ENCODE measurements at regions not wholly inside any gene's neighbourhood (a gene's known extent, or its start where the extent isn't known, plus 50 kb on each side); places are given as distances from the start of the nearest gene placed in this dataset.
"Not testable (repeated sequence)": the region's sequence is repeated elsewhere in the genome, so short reads cannot be mapped to it uniquely, and the experiment has no call there.

GRCh38 chr11:21987261-21987660 is 205.6 kb upstream of the ANO5 start:
- no peak overlapping the region for H3K27ac Mint-ChIP-seq
- no peaks in the 10 kb centered on the region for H3K79me2 ChIP-seq (ENCODE audit: insufficient read depth, low read length)
- no peak overlapping the region for H3K4me3 Mint-ChIP-seq
- TF ChIP-seq, protein P1, sequence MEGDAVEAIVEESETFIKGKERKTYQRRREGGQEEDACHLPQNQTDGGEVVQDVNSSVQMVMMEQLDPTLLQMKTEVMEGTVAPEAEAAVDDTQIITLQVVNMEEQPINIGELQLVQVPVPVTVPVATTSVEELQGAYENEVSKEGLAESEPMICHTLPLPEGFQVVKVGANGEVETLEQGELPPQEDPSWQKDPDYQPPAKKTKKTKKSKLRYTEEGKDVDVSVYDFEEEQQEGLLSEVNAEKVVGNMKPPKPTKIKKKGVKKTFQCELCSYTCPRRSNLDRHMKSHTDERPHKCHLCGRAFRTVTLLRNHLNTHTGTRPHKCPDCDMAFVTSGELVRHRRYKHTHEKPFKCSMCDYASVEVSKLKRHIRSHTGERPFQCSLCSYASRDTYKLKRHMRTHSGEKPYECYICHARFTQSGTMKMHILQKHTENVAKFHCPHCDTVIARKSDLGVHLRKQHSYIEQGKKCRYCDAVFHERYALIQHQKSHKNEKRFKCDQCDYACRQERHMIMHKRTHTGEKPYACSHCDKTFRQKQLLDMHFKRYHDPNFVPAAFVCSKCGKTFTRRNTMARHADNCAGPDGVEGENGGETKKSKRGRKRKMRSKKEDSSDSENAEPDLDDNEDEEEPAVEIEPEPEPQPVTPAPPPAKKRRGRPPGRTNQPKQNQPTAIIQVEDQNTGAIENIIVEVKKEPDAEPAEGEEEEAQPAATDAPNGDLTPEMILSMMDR (IDR thresholded peaks at IDR 0.05), result no peak
- no peak overlapping the region for H3K9ac ChIP-seq (ENCODE audit: insufficient read depth, low read length, poor library complexity, severe bottlenecking)
- no peak overlapping the region for H3K4me2 ChIP-seq (replicated peaks; ENCODE audit: extremely low read depth, low read length, poor library complexity, severe bottlenecking)
- H3K9me3 ChIP-seq (replicated peaks in 1 of 2; ENCODE audit: control insufficient read depth in 1 of 2, insufficient read depth in 1 of 2, low read length in 2 of 2), result no peaks in the 10 kb centered on the region
- no peaks in the 10 kb centered on the region for H3K27me3 ChIP-seq (ENCODE audit: control insufficient read depth in 2 of 2, insufficient read depth in 2 of 2, low read length in 2 of 2)
- H3K36me3 Mint-ChIP-seq, result no peaks in the 10 kb centered on the region
- H3K27me3 Mint-ChIP-seq (ENCODE audit: low read depth in 3 of 3), result peaks cover 0 to 2% (median 1%) of the 10 kb centered on the region in 3 donors
- no peaks in the 10 kb centered on the region for H3K36me3 ChIP-seq (replicated peaks in 1 of 2; ENCODE audit: control insufficient read depth in 1 of 2, insufficient read depth in 2 of 2, low read length in 2 of 2)
- H2AFZ ChIP-seq (ENCODE audit: insufficient read depth, low read depth, low read length, poor library complexity, severe bottlenecking), result no peak overlapping the region
- H3K4me3 ChIP-seq (replicated peaks in 1 of 3; ENCODE audit: low read depth in 2 of 3, low read length in 3 of 3), result no peak overlapping the region
- no peaks in the 10 kb centered on the region for H3K4me1 Mint-ChIP-seq
- no peak overlapping the region for H3K27ac ChIP-seq (ENCODE audit: low read depth in 1 of 2, low read length in 2 of 2)
- DNase-seq, result no peak
- no peaks in the 10 kb centered on the region for H4K20me1 ChIP-seq (ENCODE audit: insufficient read depth, low read length)
- intact Hi-C loops (cut with micrococcal nuclease), result no loop called here
- no peaks in the 10 kb centered on the region for H3K9me3 Mint-ChIP-seq
- H3K4me1 ChIP-seq (ENCODE audit: control insufficient read depth in 1 of 2, insufficient read depth in 2 of 2, low read length in 2 of 2), result no peaks in the 10 kb centered on the region
- no CpG with 5 or more reads among the region's 1 CpG for WGBS (ENCODE audit: insufficient coverage)

GRCh38 chr11:21988477-21988876 is 204.4 kb upstream of the ANO5 start:
- no peaks in the 10 kb centered on the region for H4K20me1 ChIP-seq (ENCODE audit: insufficient read depth, low read length)
- WGBS (ENCODE audit: insufficient coverage), result 43% methylated on average over 1 of the region's 1 CpG
- H3K9me3 Mint-ChIP-seq, result no peaks in the 10 kb centered on the region
- H3K27me3 ChIP-seq (ENCODE audit: control insufficient read depth in 2 of 2, insufficient read depth in 2 of 2, low read length in 2 of 2), result no peaks in the 10 kb centered on the region
- peaks cover 0 to 2% (median 1%) of the 10 kb centered on the region in 3 donors for H3K27me3 Mint-ChIP-seq (ENCODE audit: low read depth in 3 of 3)
- H3K27ac Mint-ChIP-seq, result no peak overlapping the region
- H3K36me3 Mint-ChIP-seq, result no peaks in the 10 kb centered on the region
- H3K4me1 Mint-ChIP-seq, result no peaks in the 10 kb centered on the region
- H3K9me3 ChIP-seq (replicated peaks in 1 of 2; ENCODE audit: control insufficient read depth in 1 of 2, insufficient read depth in 1 of 2, low read length in 2 of 2), result no peaks in the 10 kb centered on the region
- no peaks in the 10 kb centered on the region for H3K36me3 ChIP-seq (replicated peaks in 1 of 2; ENCODE audit: control insufficient read depth in 1 of 2, insufficient read depth in 2 of 2, low read length in 2 of 2)
- H3K27ac ChIP-seq (ENCODE audit: low read depth in 1 of 2, low read length in 2 of 2), result no peak overlapping the region
- intact Hi-C loops (cut with micrococcal nuclease), result no loop called here
- no peaks in the 10 kb centered on the region for H3K79me2 ChIP-seq (ENCODE audit: insufficient read depth, low read length)
- TF ChIP-seq, protein P1 (IDR thresholded peaks at IDR 0.05), result no peak
- H3K4me3 Mint-ChIP-seq, result no peak overlapping the region
- no peak for DNase-seq
- no peak overlapping the region for H3K4me3 ChIP-seq (replicated peaks in 1 of 3; ENCODE audit: low read depth in 2 of 3, low read length in 3 of 3)
- H3K4me1 ChIP-seq (ENCODE audit: control insufficient read depth in 1 of 2, insufficient read depth in 2 of 2, low read length in 2 of 2), result no peaks in the 10 kb centered on the region
- H3K4me2 ChIP-seq (replicated peaks; ENCODE audit: extremely low read depth, low read length, poor library complexity, severe bottlenecking), result no peak overlapping the region
- no peak overlapping the region for H3K9ac ChIP-seq (ENCODE audit: insufficient read depth, low read length, poor library complexity, severe bottlenecking)
- H2AFZ ChIP-seq (ENCODE audit: insufficient read depth, low read depth, low read length, poor library complexity, severe bottlenecking), result no peak overlapping the region

GRCh38 chr11:22001803-22002202 is 191.1 kb upstream of the ANO5 start:
- H3K4me3 ChIP-seq (replicated peaks in 1 of 3; ENCODE audit: low read depth in 2 of 3, low read length in 3 of 3); intact Hi-C loops (cut with micrococcal nuclease); H4K20me1 ChIP-seq (ENCODE audit: insufficient read depth, low read length); H3K27me3 ChIP-seq (ENCODE audit: control insufficient read depth in 2 of 2, insufficient read depth in 2 of 2, low read length in 2 of 2); H3K79me2 ChIP-seq (ENCODE audit: insufficient read depth, low read length); H3K4me1 Mint-ChIP-seq; DNase-seq; H3K9ac ChIP-seq (ENCODE audit: insufficient read depth, low read length, poor library complexity, severe bottlenecking); H3K27me3 Mint-ChIP-seq (ENCODE audit: low read depth in 3 of 3); H3K36me3 ChIP-seq (replicated peaks in 1 of 2; ENCODE audit: control insufficient read depth in 1 of 2, insufficient read depth in 2 of 2, low read length in 2 of 2); H2AFZ ChIP-seq (ENCODE audit: insufficient read depth, low read depth, low read length, poor library complexity, severe bottlenecking); H3K27ac Mint-ChIP-seq; H3K27ac ChIP-seq (ENCODE audit: low read depth in 1 of 2, low read length in 2 of 2); H3K4me1 ChIP-seq (ENCODE audit: control insufficient read depth in 1 of 2, insufficient read depth in 2 of 2, low read length in 2 of 2); H3K9me3 ChIP-seq (replicated peaks in 1 of 2; ENCODE audit: control insufficient read depth in 1 of 2, insufficient read depth in 1 of 2, low read length in 2 of 2); H3K36me3 Mint-ChIP-seq; H3K4me2 ChIP-seq (replicated peaks; ENCODE audit: extremely low read depth, low read length, poor library complexity, severe bottlenecking); H3K4me3 Mint-ChIP-seq: not testable (repeated sequence)
- 92% methylated on average over 4 of the region's 6 CpGs for WGBS (ENCODE audit: insufficient coverage)
- peaks cover 5 to 15% (median 12%) of the 10 kb centered on the region in 7 donors for H3K9me3 Mint-ChIP-seq

Data from CD14-positive monocyte (primary cell).